ENCODE measurements at regions not wholly inside any gene's neighbourhood (a gene's known extent, or its start where the extent isn't known, plus 50 kb on each side); places are given as distances from the start of the nearest gene placed in this dataset.

DNA sequence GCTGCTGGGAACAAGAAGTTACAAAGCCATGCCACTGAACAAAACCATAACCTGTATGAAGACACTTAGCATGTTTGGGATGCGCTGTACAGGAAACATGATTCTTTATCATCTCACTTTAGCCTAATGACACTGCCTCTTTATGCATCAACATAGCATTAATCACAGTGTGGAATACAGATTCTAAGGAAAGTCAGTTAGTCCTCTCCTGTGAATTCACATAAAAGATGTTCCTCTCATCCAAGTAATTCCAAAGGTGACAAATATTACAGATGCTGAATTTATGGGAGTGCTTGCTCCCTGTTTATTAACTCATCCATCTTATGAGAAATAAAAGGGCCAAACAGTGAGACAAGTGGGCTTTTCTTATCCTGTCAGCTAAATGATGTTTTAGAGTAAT is 1677.7 kb downstream of the EFNA5 start:
- no TSS peak for BruUV-seq (replicated peaks)
- no peak overlapping the region for H2AFZ ChIP-seq (ENCODE audit: low read depth, low read length)
- ChIA-PET POLR2A (no interaction called here), CTCF (no interaction called here)
- H3K36me3 ChIP-seq (ENCODE audit: control insufficient read depth in 2 of 2, extremely low read depth in 1 of 2, insufficient read depth in 2 of 2, low read length in 2 of 2) = no peaks in the 10 kb centered on the region
- H3K9me3 ChIP-seq (replicated peaks; ENCODE audit: control insufficient read depth, insufficient read depth, low read length) = no peaks in the 10 kb centered on the region
- H3K9ac ChIP-seq (replicated peaks; ENCODE audit: extremely low read depth, insufficient read depth, low read length) = no peak overlapping the region
- no peak overlapping the region for H3K4me2 ChIP-seq (ENCODE audit: insufficient read depth, low read length)
- no peaks in the 10 kb centered on the region for H3K4me1 ChIP-seq (ENCODE audit: control insufficient read depth, extremely low read depth, insufficient read depth, low read length)
- dilution Hi-C loops (cut with MboI; ENCODE audit: extremely low pct_ligation_motif_present, low sequenced_read_pairs) (no loop called here), intact Hi-C loops (cut with micrococcal nuclease) (no loop called here)
- H3K27ac ChIP-seq (ENCODE audit: insufficient read depth, low read depth, low read length) = no peak overlapping the region
- no peaks in the 10 kb centered on the region for H3K9me1 ChIP-seq (replicated peaks; ENCODE audit: control insufficient read depth, extremely low read depth, insufficient read depth, low read length)
- FAIRE-seq (no peak), DNase-seq (ENCODE audit: low read depth, low spot score) (no peak)
- no peaks in the 10 kb centered on the region for H3K27me3 ChIP-seq (ENCODE audit: control insufficient read depth in 2 of 2, insufficient read depth in 2 of 2, low read length in 2 of 2)
- no peaks in the 10 kb centered on the region for H4K20me1 ChIP-seq (replicated peaks; ENCODE audit: control insufficient read depth, extremely low read depth, insufficient read depth, low read length)
- no peaks in the 10 kb centered on the region for H3K79me2 ChIP-seq (ENCODE audit: control insufficient read depth, insufficient read depth, low read length)
- TF ChIP-seq, protein P1, sequence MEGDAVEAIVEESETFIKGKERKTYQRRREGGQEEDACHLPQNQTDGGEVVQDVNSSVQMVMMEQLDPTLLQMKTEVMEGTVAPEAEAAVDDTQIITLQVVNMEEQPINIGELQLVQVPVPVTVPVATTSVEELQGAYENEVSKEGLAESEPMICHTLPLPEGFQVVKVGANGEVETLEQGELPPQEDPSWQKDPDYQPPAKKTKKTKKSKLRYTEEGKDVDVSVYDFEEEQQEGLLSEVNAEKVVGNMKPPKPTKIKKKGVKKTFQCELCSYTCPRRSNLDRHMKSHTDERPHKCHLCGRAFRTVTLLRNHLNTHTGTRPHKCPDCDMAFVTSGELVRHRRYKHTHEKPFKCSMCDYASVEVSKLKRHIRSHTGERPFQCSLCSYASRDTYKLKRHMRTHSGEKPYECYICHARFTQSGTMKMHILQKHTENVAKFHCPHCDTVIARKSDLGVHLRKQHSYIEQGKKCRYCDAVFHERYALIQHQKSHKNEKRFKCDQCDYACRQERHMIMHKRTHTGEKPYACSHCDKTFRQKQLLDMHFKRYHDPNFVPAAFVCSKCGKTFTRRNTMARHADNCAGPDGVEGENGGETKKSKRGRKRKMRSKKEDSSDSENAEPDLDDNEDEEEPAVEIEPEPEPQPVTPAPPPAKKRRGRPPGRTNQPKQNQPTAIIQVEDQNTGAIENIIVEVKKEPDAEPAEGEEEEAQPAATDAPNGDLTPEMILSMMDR (IDR thresholded peaks at IDR 0.05; ENCODE audit: extremely low read depth in 1 of 2, insufficient read depth in 1 of 2, low read depth in 1 of 2, low read length in 2 of 2) = no peak
- TF ChIP-seq, protein P2, sequence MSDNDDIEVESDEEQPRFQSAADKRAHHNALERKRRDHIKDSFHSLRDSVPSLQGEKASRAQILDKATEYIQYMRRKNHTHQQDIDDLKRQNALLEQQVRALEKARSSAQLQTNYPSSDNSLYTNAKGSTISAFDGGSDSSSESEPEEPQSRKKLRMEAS (IDR thresholded peaks at IDR 0.05; ENCODE audit: insufficient read depth, insufficient read length) = no peak
- TF ChIP-seq EZH2 (IDR thresholded peaks at IDR 0.05; ENCODE audit: borderline replicate concordance, low read depth, low read length, severe bottlenecking) = no peak
- no peak overlapping the region for H3K4me3 ChIP-seq (replicated peaks in 1 of 3; ENCODE audit: insufficient read depth in 1 of 3, low read depth in 1 of 3, low read length in 3 of 3)

- no peak overlapping the region for H3K27ac ChIP-seq (ENCODE audit: insufficient read depth, low read depth, low read length)
- no peak overlapping the region for H3K4me2 ChIP-seq (ENCODE audit: insufficient read depth, low read length)
- H3K9me3 ChIP-seq (replicated peaks; ENCODE audit: control insufficient read depth, insufficient read depth, low read length) = no peaks in the 10 kb centered on the region
- intact Hi-C loops (cut with micrococcal nuclease) = no loop called here
- no peaks in the 10 kb centered on the region for H3K79me2 ChIP-seq (ENCODE audit: control insufficient read depth, insufficient read depth, low read length)
- H3K4me1 ChIP-seq (ENCODE audit: control insufficient read depth, extremely low read depth, insufficient read depth, low read length) = no peaks in the 10 kb centered on the region
- CTCF ChIA-PET = no interaction called here
- dilution Hi-C loops (cut with MboI; ENCODE audit: extremely low pct_ligation_motif_present, low sequenced_read_pairs) = no loop called here
- no peaks in the 10 kb centered on the region for H3K27me3 ChIP-seq (ENCODE audit: control insufficient read depth in 2 of 2, insufficient read depth in 2 of 2, low read length in 2 of 2)
- no TSS peak for BruUV-seq (replicated peaks)
- H4K20me1 ChIP-seq (replicated peaks; ENCODE audit: control insufficient read depth, extremely low read depth, insufficient read depth, low read length) = no peaks in the 10 kb centered on the region
- POLR2A ChIA-PET = no interaction called here
- FAIRE-seq = no peak
- H3K4me3 ChIP-seq (replicated peaks in 1 of 3; ENCODE audit: insufficient read depth in 1 of 3, low read depth in 1 of 3, low read length in 3 of 3) = no peak overlapping the region
- TF ChIP-seq POLR2AphosphoS5 (IDR thresholded peaks at IDR 0.05; ENCODE audit: insufficient read depth, low read depth, low read length) (no peak), JUN (IDR thresholded peaks at IDR 0.05; ENCODE audit: borderline replicate concordance, insufficient read depth, insufficient read length, low read depth) (no peak), GATA2 (IDR thresholded peaks at IDR 0.05; ENCODE audit: insufficient read depth, insufficient read length, low read depth, low read length) (no peak), FOS (IDR thresholded peaks at IDR 0.05; ENCODE audit: borderline replicate concordance, insufficient read depth, low read length) (no peak), MYC (IDR thresholded peaks at IDR 0.05; ENCODE audit: low read depth, low read length) (no peak), POLR2A (IDR thresholded peaks at IDR 0.05; ENCODE audit: low read depth, low read length) (no peak), EZH2 (IDR thresholded peaks at IDR 0.05; ENCODE audit: borderline replicate concordance, low read depth, low read length, severe bottlenecking) (no peak)
- TF ChIP-seq, protein P1 (IDR thresholded peaks at IDR 0.05; ENCODE audit: extremely low read depth in 1 of 2, insufficient read depth in 1 of 2, low read depth in 1 of 2, low read length in 2 of 2) = no peak
- TF ChIP-seq, protein P2 (IDR thresholded peaks at IDR 0.05; ENCODE audit: insufficient read depth, insufficient read length) = no peak
- H3K9ac ChIP-seq (replicated peaks; ENCODE audit: extremely low read depth, insufficient read depth, low read length) = no peak overlapping the region
- H2AFZ ChIP-seq (ENCODE audit: low read depth, low read length) = no peak overlapping the region
- H3K36me3 ChIP-seq (ENCODE audit: control insufficient read depth in 2 of 2, extremely low read depth in 1 of 2, insufficient read depth in 2 of 2, low read length in 2 of 2) = no peaks in the 10 kb centered on the region
- H3K9me1 ChIP-seq (replicated peaks; ENCODE audit: control insufficient read depth, extremely low read depth, insufficient read depth, low read length) = no peaks in the 10 kb centered on the region
- no peak for DNase-seq (ENCODE audit: low read depth, low spot score)
These were observed 1688.2 kb downstream of the EFNA5 start for GRCh38 chr5:105982526-105982925.

Measured in endothelial cell of umbilical vein (primary cell).